Liver (tissue), 7 donors: ENCODE measurements at regions not wholly inside any gene's neighbourhood (a gene's known extent, or its start where the extent isn't known, plus 50 kb on each side); places are given as distances from the start of the nearest gene placed in this dataset.
"Not testable (repeated sequence)": the region's sequence is repeated elsewhere in the genome, so short reads cannot be mapped to it uniquely, and the experiment has no call there.

Source experiments
- DNase-seq: peaks from one replicate; pipeline ENCODE4 v3.0.0-alpha.2; 2017; ENCODE audit warnings: low spot score
- H3K27ac ChIP-seq, 2 donors: one replicate each; pipeline ENCODE4 v1.7.0; 2013; ENCODE audit warnings: inconsistent platforms in 2 of 2, low read length in 2 of 2, control low read depth in 1 of 2, low read depth in 1 of 2, mild to moderate bottlenecking in 1 of 2
- H3K27me3 ChIP-seq, 4 donors: one replicate each; pipeline versions ENCODE4 v1.6.1 to v1.7.0; 2013; ENCODE audit warnings: low read length in 3 of 4, inconsistent platforms in 1 of 4, mild to moderate bottlenecking in 1 of 4, moderate library complexity in 1 of 4; ENCODE audit not compliant: control insufficient read depth in 4 of 4, insufficient read depth in 4 of 4
- H3K36me3 ChIP-seq, 4 donors: one replicate each; pipeline versions ENCODE4 v1.6.1 to v1.7.0; 2013; ENCODE audit warnings: low read length in 3 of 4, mild to moderate bottlenecking in 3 of 4, low read depth in 1 of 4, moderate library complexity in 1 of 4; ENCODE audit not compliant: control insufficient read depth in 4 of 4, insufficient read depth in 3 of 4
- H3K4me1 ChIP-seq, 4 donors: one replicate each; pipeline versions ENCODE4 v1.6.1 to v1.7.0; 2013; ENCODE audit warnings: low read length in 3 of 4, mild to moderate bottlenecking in 3 of 4, moderate library complexity in 1 of 4; ENCODE audit not compliant: control insufficient read depth in 4 of 4, insufficient read depth in 4 of 4
- H3K4me3 ChIP-seq, 3 donors: one replicate each; pipeline versions ENCODE4 v1.6.1 to v1.7.0; 2013; ENCODE audit warnings: low read length in 3 of 3, control low read depth in 1 of 3, low read depth in 1 of 3, mild to moderate bottlenecking in 1 of 3
- H3K9ac ChIP-seq, 2 donors: one replicate each; pipeline ENCODE4 v1.7.0; 2013; ENCODE audit warnings: low read length in 2 of 2, mild to moderate bottlenecking in 2 of 2, moderate library complexity in 2 of 2, control low read depth in 1 of 2, low read depth in 1 of 2
- H3K9me3 ChIP-seq, 4 donors: one replicate each; pipeline versions ENCODE4 v1.6.1 to v1.7.0; 2013; ENCODE audit warnings: low read length in 3 of 4; ENCODE audit not compliant: control insufficient read depth in 4 of 4
- ATF3 ChIP-seq: IDR thresholded peaks from 2 replicates; pipeline ENCODE4 v1.6.1; 2016; ENCODE audit warnings: antibody characterized with exemption
- EGR1 ChIP-seq, 2 donors: IDR thresholded peaks; 2 replicates each; pipeline ENCODE4 v1.6.1; 2016 to 2018; ENCODE audit warnings: antibody characterized with exemption in 2 of 2, low read depth in 2 of 2
- FOXA1 ChIP-seq: IDR thresholded peaks from 2 replicates; pipeline ENCODE4 v1.6.1; 2016; ENCODE audit warnings: antibody characterized with exemption
- FOXA2 ChIP-seq: IDR thresholded peaks from 2 replicates; pipeline ENCODE4 v1.6.1; 2016; ENCODE audit warnings: antibody characterized with exemption
- GABPA ChIP-seq, 2 donors: IDR thresholded peaks in 1 of 2; conservative IDR thresholded peaks in 1 of 2; 2 replicates each; pipeline ENCODE4 v1.6.1; 2016; ENCODE audit warnings: antibody characterized with exemption in 2 of 2, mild to moderate bottlenecking in 1 of 2, moderate library complexity in 1 of 2
- HNF4A ChIP-seq, 2 donors: conservative IDR thresholded peaks; 2 replicates each; pipeline ENCODE4 v1.6.1; 2016; ENCODE audit warnings: antibody characterized with exemption in 2 of 2, mild to moderate bottlenecking in 2 of 2
- HNF4G ChIP-seq: IDR thresholded peaks from 2 replicates; pipeline ENCODE4 v1.6.1; 2016; ENCODE audit warnings: antibody characterized with exemption
- JUND ChIP-seq, 2 donors: IDR thresholded peaks; 2 replicates each; pipeline ENCODE4 v1.6.1; 2016; ENCODE audit warnings: antibody characterized with exemption in 2 of 2
- MAX ChIP-seq: IDR thresholded peaks from 2 replicates; pipeline ENCODE4 v1.6.1; 2016; ENCODE audit warnings: antibody characterized with exemption
- NR2F2 ChIP-seq: IDR thresholded peaks from 2 replicates; pipeline ENCODE4 v1.6.1; 2016; ENCODE audit warnings: antibody characterized with exemption
- RAD21 ChIP-seq, 2 donors: IDR thresholded peaks; 2 replicates each; pipeline ENCODE4 v1.6.1; 2016; ENCODE audit warnings: antibody characterized with exemption in 2 of 2, mild to moderate bottlenecking in 2 of 2
- RXRA ChIP-seq, 2 donors: IDR thresholded peaks; 2 replicates each; pipeline ENCODE4 v1.6.1; 2017 to 2018; ENCODE audit warnings: antibody characterized with exemption in 2 of 2, mild to moderate bottlenecking in 1 of 2
- SP1 ChIP-seq: IDR thresholded peaks from 2 replicates; pipeline ENCODE4 v1.6.1; 2018; ENCODE audit warnings: antibody characterized with exemption, mild to moderate bottlenecking
- TAF1 ChIP-seq: conservative IDR thresholded peaks from 2 replicates; pipeline ENCODE4 v1.6.1; 2016; ENCODE audit warnings: antibody characterized with exemption, mild to moderate bottlenecking
- YY1 ChIP-seq: IDR thresholded peaks from 2 replicates; pipeline ENCODE4 v1.6.1; 2016; ENCODE audit warnings: antibody characterized with exemption, mild to moderate bottlenecking
- WGBS: extraction: QIAGEN DNeasy Blood & Tissue Kit; methylation state at CpG from one replicate; pipeline ENCODE4 v1.1.7; 2013; 5-methylcytosine and 5-hydroxymethylcytosine counted together
- TF ChIP-seq, protein P1 (sequence below): IDR thresholded peaks from 2 replicates; pipeline ENCODE4 v1.6.1; 2016; ENCODE audit warnings: antibody characterized with exemption, mild to moderate bottlenecking
- TF ChIP-seq, protein P2 (sequence below): IDR thresholded peaks from 2 replicates; pipeline ENCODE4 v1.6.1; 2016; ENCODE audit warnings: antibody characterized with exemption
- donor health status: healthy.
- donor health status: healthy.
- donor health status: healthy.
- donor health status: healthy.

- 46% methylated on average over 2 of the region's 2 CpGs for WGBS
- H3K4me1 ChIP-seq, result no peaks in the 10 kb centered on the region
These were observed 1156.8 kb upstream of the SEMA6A start for GRCh38 chr5:117731446-117731845.

DNA sequence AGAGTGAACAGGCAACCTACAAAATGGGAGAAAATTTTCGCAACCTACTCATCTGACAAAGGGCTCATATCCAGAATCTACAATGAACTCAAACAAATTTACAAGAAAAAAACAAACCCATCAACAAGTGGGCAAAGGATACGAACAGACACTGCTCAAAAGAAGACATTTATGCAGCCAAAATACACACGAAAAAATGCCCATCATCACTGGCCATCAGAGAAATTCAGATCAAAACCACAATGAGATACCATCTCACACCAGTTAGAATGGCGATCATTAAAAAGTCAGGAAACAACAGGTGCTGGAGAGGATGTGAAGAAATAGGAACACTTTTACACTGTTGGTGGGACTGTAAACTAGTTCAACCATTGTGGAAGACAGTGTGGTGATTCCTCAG is 1146.2 kb upstream of the SEMA6A start:
- WGBS, result 70% methylated on average over 4 of the region's 4 CpGs
- not testable (repeated sequence) for H3K9me3 ChIP-seq

More at GRCh38 chr5:117731446-117731845, 1156.8 kb upstream of the SEMA6A start:
- TF ChIP-seq MAX (no peak), FOXA1 (no peak), GABPA (IDR thresholded peaks at IDR 0.05 in 1 of 2, conservative IDR thresholded peaks at IDR 0.05 in 1 of 2) (no peak), JUND (IDR thresholded peaks at IDR 0.05) (no peak), EGR1 (IDR thresholded peaks at IDR 0.05; ENCODE audit: low read depth in 2 of 2) (no peak), RXRA (IDR thresholded peaks at IDR 0.05) (no peak)
- TF ChIP-seq, protein P1, sequence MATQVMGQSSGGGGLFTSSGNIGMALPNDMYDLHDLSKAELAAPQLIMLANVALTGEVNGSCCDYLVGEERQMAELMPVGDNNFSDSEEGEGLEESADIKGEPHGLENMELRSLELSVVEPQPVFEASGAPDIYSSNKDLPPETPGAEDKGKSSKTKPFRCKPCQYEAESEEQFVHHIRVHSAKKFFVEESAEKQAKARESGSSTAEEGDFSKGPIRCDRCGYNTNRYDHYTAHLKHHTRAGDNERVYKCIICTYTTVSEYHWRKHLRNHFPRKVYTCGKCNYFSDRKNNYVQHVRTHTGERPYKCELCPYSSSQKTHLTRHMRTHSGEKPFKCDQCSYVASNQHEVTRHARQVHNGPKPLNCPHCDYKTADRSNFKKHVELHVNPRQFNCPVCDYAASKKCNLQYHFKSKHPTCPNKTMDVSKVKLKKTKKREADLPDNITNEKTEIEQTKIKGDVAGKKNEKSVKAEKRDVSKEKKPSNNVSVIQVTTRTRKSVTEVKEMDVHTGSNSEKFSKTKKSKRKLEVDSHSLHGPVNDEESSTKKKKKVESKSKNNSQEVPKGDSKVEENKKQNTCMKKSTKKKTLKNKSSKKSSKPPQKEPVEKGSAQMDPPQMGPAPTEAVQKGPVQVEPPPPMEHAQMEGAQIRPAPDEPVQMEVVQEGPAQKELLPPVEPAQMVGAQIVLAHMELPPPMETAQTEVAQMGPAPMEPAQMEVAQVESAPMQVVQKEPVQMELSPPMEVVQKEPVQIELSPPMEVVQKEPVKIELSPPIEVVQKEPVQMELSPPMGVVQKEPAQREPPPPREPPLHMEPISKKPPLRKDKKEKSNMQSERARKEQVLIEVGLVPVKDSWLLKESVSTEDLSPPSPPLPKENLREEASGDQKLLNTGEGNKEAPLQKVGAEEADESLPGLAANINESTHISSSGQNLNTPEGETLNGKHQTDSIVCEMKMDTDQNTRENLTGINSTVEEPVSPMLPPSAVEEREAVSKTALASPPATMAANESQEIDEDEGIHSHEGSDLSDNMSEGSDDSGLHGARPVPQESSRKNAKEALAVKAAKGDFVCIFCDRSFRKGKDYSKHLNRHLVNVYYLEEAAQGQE, result no peak
- TF ChIP-seq, protein P2, sequence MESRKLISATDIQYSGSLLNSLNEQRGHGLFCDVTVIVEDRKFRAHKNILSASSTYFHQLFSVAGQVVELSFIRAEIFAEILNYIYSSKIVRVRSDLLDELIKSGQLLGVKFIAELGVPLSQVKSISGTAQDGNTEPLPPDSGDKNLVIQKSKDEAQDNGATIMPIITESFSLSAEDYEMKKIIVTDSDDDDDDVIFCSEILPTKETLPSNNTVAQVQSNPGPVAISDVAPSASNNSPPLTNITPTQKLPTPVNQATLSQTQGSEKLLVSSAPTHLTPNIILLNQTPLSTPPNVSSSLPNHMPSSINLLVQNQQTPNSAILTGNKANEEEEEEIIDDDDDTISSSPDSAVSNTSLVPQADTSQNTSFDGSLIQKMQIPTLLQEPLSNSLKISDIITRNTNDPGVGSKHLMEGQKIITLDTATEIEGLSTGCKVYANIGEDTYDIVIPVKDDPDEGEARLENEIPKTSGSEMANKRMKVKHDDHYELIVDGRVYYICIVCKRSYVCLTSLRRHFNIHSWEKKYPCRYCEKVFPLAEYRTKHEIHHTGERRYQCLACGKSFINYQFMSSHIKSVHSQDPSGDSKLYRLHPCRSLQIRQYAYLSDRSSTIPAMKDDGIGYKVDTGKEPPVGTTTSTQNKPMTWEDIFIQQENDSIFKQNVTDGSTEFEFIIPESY, result no peak
- H3K9me3 ChIP-seq, result no peaks in the 10 kb centered on the region
- no peaks in the 10 kb centered on the region for H3K36me3 ChIP-seq
- H3K27me3 ChIP-seq, result no peaks in the 10 kb centered on the region
- DNase-seq, result no peak
- no peak overlapping the region for H3K4me3 ChIP-seq
- no peak overlapping the region for H3K9ac ChIP-seq
- no peak overlapping the region for H3K27ac ChIP-seq

GRCh38 chr5:117719413-117719812 is 1144.8 kb upstream of the SEMA6A start:
- H3K9ac ChIP-seq, result no peak overlapping the region
- DNase-seq, result no peak
- no peak overlapping the region for H3K4me3 ChIP-seq
- no peaks in the 10 kb centered on the region for H3K36me3 ChIP-seq
- no peak overlapping the region for H3K27ac ChIP-seq
- H3K9me3 ChIP-seq, result peaks cover 0 to 8% (median 0%) of the 10 kb centered on the region in 4 donors
- H3K27me3 ChIP-seq, result no peaks in the 10 kb centered on the region
- no peaks in the 10 kb centered on the region for H3K4me1 ChIP-seq
- TF ChIP-seq FOXA1 (no peak), JUND (IDR thresholded peaks at IDR 0.05) (no peak), TAF1 (no peak), HNF4G (no peak), MAX (no peak), RXRA (IDR thresholded peaks at IDR 0.05) (no peak), NR2F2 (no peak), RAD21 (IDR thresholded peaks at IDR 0.05) (no peak), YY1 (no peak), HNF4A (conservative IDR thresholded peaks at IDR 0.05) (no peak), FOXA2 (no peak), SP1 (no peak), ATF3 (no peak)
- TF ChIP-seq, protein P2, result no peak
- TF ChIP-seq, protein P1, result no peak

More for the DNA sequence above, 1146.2 kb upstream of the SEMA6A start:
- not testable (repeated sequence) for H3K27me3 ChIP-seq, H3K4me1 ChIP-seq, H3K36me3 ChIP-seq, H3K4me3 ChIP-seq, DNase-seq, H3K9ac ChIP-seq, H3K27ac ChIP-seq
